ENCODE measurements at regions not wholly inside any gene's neighbourhood (a gene's known extent, or its start where the extent isn't known, plus 50 kb on each side); places are given as distances from the start of the nearest gene placed in this dataset.
A peak's percentile ranks its signal among the peaks of the same experiment; 100 is the strongest.
"Not testable (repeated sequence)": the region's sequence is repeated elsewhere in the genome, so short reads cannot be mapped to it uniquely, and the experiment has no call there.

DNA sequence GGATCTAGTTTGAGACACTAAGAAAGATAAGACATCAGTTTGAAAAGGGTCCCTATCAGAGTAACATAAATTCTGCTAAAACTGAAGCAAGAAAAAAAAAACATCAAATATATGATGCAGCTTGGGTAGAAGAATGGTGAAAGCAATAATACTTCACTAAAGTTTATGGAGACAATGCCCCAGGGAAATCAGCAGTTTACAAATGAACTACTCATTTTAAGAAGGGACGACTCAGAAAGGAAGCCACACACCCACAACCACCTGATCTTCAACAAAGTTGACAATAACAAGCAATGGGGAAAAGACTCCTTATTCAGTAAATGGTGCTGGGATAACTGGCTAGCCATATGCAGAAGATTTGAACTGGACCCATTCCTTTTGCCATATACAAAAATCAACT lies 143.5 kb downstream of the TPBG start:
- no peak for DNase-seq (ENCODE audit: low spot score)

DNA sequence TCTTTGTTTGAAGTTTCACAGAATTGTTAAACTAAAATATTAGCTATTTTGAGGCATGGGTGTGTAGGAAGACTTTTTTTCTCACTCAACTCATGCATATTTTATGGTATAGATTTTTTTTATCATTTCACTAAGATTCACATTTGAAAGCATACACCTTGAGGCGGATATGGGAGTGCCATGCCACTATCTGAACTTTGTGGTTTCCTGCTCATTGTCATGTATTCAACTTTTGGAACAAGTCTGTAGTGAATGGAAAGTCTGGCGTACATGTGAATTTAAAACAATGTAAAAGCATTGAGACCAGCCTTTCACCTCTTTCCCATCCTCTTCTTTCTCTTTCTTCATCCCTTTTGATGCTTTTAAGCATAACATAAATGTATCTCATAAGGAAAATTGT lies 147.9 kb downstream of the TPBG start:
- no peak for DNase-seq (ENCODE audit: low spot score)

DNA sequence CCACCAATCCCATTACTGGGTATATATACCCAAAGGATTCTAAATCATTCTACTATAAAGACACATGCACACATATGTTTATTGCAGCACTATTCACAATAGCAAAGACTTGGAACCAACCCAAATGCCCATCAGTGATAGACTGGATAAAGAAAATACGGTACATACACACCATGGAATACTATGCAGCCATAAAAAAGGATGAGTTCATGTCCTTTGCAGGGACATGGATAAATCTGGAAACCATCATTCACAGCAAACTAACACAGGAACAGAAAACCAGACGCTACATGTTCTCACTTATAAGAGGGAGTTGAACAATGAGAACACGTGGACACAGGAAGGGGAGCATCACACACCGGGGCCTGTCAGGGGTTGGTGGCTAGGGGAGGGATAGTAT lies 154.3 kb downstream of the TPBG start:
- not testable (repeated sequence) for DNase-seq (ENCODE audit: low spot score)

DNA sequence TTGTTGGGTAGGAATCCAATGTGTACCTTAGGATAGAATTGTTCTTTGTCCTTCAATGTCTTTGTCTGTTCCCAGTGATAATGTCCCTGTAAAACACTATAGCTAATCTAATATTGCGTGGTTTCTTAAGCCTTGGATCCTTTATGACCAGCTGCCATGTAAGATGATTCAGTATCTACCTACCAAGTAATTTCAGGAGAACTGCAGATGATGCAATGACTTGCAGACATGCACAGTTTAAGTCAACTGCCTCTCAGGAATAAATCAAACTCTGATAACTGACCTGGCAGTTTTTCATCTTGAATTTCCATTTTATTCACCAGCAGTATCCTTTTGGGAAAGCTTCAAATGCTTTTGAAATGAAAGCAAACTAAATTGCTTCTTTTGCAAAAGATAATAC lies 157.8 kb downstream of the TPBG start:
- DNase-seq (ENCODE audit: low spot score), result no peak

DNA sequence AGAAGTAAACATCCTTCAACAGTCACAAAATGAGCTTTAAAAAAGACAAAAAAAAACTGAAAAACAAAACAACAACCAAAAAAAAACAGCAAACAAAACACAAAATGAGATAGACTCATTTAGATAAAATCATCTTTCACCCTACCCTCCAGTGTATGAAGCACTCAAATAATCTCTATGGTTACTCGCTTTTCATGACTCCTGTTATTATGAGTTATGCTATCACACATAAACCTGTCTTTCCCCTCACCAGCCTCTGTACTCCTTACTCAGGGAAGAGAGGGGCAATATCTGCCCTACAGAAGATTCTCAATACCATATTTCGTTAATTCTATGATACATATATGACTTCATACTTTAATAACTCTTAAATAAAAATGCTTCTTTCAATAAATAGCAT lies 158.2 kb downstream of the TPBG start:
- no peak for DNase-seq (ENCODE audit: low spot score)

DNA sequence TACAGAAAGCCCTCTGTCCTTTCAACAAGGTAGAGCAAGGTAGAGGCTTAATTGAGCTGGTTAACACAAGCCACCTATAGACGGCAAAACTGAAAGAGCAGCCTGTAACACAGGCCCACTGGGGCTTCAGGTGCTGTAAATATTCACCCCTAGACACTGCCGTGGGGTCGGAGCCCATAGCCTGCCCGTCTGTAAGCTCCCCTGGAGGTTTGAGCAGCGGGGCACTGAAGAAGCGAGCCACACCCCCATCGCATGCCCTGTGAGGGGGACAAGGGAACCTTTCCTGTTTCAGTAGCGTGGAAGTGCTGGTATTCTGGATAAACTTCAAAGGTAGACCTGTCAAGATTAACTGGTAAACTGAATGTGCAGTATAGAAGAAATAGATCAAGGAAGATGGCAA lies 160.4 kb downstream of the TPBG start:
- no peak for DNase-seq (ENCODE audit: low spot score)

DNA sequence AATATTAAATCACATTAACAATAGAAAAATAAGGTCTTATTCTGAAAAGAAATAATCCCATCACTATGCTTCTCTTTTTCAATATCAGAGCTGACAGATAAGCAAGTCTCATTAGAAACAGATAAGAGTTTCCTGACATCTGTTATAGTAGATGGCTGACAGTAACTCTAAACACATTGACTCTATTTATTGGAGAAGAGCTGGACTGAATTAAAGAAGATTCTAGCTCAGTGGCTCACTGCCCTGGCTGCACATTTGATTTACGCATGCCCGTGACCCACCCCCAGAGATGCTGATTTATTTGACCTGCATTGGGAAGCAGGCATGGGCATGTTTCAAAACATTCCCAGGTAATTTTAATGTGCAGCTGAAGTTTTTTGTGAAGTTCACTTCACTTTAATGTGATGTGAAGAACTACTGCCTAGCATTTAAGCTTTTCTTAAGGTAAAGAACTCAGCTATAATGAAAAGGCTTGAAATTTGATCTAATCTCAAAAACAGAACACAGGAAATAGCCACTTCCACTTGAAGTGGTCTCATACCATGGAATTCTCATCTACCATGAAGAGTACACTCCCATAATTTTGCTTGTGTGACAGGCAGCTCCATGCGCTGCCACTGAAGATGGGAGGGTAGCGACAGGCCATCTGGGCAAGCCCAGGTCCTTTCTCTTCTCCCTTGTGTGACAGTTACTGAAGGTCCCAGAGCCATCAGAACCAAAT lies 162.3 kb downstream of the TPBG start:
- no peak for DNase-seq (ENCODE audit: low spot score)

DNA sequence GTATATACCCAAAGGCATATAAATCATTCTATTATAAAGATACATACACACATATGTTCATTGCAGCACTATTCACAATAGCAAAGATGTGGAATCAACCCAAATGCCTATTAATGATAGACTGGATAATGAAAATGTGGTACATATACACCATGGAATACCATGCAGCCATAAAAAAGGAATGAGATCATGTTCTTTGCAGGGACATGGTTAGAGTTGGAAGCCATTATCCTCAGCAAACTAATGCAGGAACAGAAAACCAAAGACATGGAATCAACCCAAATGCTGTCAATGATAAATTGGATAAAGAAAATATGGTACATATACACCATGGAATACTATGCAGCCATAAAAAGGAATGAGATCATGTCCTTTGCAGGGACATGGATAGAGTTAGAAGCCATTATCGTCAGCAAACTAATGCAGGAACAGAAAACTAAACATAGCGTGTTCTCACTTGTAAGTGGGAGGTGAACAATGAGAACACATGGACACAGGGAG lies 166.4 kb downstream of the TPBG start:
- not testable (repeated sequence) for DNase-seq (ENCODE audit: low spot score)

DNA sequence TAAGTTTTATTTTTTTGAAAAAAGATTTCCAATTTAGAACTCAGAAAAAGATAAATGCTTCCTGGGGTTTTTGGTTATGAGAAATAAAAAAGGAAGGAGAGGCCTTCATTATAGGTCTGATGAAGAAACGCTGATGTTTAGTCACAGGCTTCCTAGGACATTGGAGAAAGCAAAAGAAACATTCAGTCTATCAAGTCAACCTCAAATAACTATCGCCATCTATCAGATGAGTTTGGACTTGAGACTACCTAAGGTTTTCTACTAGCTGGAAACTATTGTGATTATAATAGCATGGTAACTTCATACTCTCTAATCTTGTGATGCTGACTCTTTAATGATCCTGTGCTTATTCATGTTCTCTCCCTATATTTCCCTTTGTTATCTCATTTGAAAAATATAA lies 171.3 kb downstream of the TPBG start:
- DNase-seq (ENCODE audit: low spot score), result no peak

DNA sequence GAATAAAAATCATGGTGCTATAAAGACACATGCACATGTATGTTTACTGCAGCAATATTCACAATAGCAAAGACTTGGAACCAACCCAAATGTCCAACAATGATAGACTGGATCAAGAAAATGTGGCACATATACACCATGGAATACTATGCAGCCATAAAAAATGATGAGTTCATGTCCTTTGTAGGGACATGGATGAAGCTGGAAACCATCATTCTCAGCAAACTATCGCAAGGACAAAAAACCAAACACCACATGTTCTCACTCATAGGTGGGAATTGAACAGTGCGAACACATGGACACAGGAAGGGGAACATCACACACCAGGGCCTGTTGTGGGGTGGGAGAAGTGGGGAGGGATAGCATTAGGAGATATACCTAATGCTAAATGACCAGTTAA lies 185.9 kb downstream of the TPBG start:
- DNase-seq (ENCODE audit: low spot score), result not testable (repeated sequence)

DNA sequence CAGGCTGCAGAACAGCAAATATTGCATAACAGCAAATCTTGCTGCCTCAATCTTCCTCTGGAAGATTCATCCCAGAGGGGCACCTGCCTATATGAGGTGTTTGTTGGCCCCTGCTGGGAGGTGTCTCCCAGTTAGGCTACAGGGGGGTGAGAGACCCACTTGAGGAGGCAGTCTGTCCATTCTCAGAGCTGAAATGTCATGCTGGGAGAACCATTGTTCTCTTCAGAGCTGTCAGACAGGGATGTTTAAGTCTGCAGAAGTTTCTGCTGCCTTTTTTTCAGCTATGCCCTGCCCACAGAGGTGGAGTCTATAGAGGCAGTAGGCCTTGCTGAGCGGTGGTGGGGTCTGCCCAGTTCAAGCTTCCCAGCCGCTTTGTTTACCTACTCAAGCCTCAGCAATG lies 187.7 kb downstream of the TPBG start:
- DNase-seq (ENCODE audit: low spot score), result not testable (repeated sequence)

DNA sequence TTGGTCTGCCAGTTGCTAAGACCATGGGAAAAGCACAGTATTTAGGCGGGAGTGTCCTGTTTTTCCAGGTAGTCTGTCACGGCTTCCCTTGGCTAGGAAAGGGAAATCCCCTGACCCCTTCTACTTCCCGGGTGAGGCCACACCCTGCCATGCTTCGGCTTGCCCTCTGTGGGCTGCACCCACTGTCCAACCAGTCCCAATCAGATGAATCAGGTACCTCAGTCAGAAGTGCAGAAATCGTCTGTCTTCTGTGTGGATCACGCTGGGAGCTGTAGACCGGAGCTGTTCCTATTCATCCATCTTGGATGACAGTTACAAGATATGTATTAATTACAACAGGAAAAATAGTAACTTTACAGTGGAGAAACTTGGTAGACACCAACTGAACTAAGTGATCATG lies 188.2 kb downstream of the TPBG start:
- no peak for DNase-seq (ENCODE audit: low spot score)

DNA sequence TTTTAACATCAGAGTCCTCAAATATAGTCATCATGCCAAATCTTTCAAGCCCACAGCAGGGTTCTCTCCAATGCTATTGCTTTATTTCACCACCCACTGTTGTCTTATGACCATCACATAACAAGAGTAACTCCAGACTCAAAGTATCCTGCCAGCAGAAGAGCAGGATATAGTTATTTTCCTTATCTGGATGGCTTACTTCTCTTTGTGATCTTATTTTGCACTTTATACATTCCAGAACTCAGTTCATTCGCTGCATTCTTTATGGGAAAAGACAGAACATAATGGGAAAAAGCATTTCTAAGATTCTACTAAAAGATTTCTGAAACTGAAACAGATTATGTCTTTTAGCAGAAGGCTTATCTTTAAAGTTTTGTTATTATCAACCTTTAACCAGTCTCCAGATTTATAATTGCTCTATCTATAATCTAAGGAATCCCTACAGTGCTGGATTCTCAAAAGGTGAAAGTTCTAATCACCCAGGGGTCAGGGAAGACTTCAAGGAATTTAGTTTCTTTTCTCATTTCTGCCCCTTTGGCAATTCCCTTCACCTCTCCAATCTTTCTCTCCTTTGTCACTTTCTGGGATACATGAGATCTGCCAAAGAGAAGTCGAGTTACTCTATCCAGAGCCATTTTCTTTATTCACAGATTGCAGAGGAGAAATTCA lies 190.4 kb downstream of the TPBG start:
- no peak for DNase-seq (ENCODE audit: low spot score)

DNA sequence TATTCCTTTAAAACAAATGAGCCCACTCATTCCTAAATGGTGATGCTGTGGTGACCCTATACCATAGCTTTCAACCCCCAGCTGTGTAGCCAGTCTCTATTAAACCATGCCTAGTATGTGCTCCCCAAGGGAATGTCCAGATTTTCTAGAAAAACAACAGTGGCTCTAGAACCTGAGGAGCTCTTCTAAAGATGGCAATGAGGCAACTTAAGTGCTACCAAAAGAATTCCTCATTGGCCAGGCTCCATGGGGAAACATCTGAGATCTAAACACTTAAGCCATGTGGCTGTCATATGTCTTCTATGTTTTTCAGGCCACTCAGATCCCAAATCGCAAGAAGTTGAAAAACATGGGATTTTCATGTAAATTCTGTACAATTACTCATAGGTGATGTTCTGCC lies 191.0 kb downstream of the TPBG start:
- no peak for DNase-seq (ENCODE audit: low spot score)

DNA sequence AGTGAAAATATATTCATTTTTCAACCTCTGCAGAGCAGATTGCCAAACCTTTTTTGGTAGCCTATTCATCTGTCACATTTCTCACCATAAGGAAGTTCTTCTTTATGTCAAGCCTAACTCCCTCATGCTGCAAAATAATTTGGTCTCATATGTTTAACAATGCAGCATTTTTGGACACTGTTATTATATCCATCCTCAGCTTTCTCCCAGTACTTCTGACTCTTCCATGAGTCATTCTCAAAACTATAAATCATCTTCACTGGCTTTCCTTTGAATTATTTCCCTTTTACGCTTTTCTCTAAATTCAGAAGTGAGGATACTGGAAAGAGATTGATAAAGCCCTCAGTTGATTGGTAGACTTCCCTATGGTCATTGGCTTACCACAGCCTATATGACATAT lies 192.2 kb downstream of the TPBG start:
- DNase-seq (ENCODE audit: low spot score), result peak; percentile 46

DNA sequence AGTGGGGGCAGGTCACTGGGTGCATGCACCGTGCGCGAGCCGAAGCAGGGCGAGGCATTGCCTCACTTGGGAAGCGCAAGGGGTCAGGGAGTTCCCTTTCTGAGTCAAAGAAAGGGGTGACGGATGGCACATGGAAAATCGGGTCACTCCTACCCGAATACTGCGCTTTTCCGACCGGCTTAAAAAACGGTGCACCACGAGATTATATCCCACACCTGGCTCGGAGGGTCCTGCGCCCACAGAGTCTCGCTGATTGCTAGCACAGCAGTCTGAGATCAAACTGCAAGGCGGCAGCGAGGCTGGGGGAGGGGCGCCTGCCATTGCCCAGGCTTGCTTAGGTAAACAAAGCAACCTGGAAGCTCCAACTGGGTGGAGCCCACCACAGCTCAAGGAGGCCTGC lies 194.9 kb downstream of the TPBG start:
- DNase-seq (ENCODE audit: low spot score), result not testable (repeated sequence)

DNA sequence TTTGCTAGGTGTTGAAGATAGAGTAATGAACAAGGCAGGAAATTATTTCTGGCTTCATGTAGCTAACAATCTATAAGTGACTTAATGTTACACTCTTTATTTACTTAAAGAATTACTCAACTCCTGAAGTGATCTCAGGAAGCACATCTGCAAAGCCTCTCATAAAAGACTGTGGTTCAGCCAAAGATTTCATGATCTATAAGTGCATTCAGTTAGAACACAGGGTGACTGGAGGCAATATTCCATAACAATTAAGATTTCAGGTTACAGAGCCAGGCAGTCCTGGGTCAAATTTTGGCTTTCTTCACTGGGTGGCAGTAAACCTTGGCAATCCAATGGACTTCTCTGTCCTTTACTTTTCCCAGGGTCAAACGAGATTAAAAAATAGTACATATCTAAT lies 204.0 kb downstream of the TPBG start:
- DNase-seq (ENCODE audit: low spot score), result no peak

DNA sequence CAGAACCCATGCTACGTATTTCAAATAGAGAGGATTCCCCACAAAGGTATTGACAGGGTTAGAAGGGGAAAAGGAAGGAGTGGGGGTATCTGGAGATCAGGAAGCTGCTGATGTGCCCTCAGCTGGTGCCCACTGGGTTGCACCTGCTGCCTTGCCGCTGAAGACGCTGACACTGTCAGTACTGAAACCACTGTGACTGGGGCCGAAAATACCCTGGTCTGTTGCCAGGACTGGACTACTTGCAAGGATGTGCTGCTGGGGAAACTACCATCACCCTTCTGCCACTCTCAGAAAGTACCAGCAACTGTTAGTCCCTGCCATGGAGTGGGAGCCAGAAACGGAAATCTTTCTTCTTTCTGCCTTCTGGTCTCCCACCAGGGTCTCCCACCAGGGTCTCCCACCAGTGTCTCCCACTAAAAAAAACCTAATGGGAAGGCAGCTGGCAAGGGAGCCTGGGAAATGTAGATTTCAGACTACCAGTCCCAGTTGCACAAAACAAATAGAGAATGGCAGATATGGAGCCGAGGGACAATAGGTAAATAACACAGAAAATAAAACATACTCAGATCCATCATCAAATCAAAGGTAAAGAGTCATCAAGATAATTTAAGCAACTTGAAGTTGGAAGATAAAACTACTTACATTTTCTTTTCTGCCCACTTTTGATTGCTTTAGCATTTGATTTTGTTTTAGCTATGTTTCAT lies 204.8 kb downstream of the TPBG start:
- DNase-seq (ENCODE audit: low spot score), result no peak

DNA sequence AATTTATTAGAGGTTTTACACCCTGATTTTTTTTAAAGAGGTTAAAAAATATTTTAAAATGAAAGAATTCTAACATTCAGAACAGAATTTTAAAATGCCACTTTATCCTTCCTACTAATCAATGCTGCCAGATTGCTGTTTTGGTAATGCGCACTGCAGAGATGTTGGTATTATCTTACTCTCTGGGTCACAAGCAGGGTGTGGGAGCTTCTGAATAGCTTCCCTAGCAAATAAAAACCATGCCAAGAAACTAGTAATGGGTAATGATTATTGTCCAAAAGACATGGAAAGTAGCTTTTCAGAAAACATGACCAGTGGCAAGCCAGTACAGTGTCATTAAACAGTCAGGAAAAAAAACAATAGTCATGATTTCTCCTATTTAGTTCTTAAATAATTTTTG lies 205.4 kb downstream of the TPBG start:
- no peak for DNase-seq (ENCODE audit: low spot score)

DNA sequence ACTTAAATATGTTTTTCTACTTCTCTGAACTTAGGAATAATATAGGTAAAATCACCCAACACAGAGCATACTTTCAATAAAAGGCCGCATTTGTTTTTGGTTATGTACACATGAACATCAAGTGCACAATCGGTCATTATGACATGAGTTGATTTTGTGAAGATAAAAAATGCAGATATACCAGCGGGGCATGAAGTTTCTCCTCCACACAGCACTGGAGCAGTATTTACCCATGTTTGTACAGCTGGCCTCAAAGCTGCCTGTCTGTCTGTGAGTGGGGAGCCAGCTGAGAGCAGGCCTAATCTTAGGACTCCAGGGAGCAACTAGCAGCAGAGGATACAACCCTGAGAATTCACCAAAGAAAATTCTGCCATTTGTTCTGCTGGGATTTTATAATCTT lies 206.5 kb downstream of the TPBG start:
- DNase-seq (ENCODE audit: low spot score), result no peak

DNA sequence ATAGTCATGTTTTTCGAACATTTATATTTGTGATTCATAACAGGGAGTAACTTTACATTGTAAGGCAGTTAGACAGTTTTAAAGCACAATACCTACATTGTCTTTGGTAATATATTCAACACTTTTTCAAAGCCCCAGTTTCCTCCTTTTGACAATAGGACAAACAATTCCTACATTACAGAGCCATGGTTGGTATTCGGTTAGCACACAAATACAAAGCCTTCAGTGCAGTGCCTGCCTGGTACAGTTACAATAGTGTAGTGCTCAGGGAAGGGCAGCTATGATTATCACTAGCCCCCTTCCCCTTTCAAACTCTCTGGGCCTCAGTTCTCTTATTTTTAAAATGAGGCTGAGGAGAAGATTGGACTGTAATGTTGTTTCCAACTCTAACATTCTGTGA lies 207.8 kb downstream of the TPBG start:
- no peak for DNase-seq (ENCODE audit: low spot score)

DNA sequence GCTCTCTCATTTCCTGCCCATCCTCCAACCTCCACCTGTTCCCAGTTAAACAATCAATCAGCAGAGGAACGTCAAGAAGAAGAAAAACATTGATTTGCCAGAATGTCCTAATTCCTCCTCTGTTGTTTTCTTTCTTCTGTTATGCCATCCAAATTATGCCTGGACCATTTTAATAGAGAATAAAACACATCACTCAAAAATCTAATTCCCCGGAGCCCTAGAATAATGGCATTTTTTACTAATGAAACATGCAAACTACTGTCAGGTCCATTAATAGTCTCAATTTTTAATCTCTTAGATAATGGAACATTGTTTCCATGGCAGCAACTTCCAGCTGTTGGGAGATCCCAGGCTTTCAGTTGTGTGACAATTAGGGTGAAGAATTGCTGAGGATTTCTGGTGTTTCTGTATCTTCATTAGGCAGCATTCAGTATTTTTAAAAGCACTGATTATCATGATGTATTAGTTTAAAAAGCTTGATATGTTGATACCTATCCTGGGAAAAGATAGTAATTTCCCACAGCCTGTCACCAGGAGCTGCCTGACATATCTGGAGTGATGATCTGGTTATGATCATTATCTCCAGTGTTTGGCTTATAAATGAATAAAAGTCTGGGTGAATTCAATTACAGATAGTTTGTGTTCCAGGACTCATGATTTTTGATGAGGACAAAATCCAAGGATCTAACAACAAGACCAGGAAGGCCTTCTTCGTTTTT lies 209.8 kb downstream of the TPBG start:
- DNase-seq (ENCODE audit: low spot score), result no peak

DNA sequence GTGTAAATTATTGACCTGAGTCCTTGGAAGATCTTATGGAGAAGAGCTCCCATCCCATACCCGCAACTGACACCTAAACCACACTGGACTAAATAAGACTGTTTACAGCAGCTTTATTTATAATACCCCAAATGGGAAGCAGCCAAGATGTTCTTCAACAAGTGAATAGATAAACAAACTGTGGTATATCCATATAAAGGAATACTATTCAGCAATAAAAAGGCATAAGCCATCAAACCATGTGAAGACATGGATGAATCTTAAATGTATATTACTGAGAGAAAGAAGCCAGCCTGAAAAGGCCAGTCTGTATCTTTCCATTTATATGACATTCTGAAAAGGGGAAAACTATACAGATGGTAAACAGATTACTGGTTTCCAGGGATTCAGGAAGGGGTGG lies 212.7 kb downstream of the TPBG start:
- DNase-seq (ENCODE audit: low spot score), result no peak
